Adrenal gland (tissue), 5 donors: ENCODE measurements at regions not wholly inside any gene's neighbourhood (a gene's known extent, or its start where the extent isn't known, plus 50 kb on each side); places are given as distances from the start of the nearest gene placed in this dataset.

Experiments
- CTCF ChIP-seq, 6 experiments: fragments of 450-650 bp in 4 of 6; fragments of 200-600 bp in 2 of 6; sonication (generic) in 1 of 6; IDR thresholded peaks; 1 replicate in 5 of 6; 2 replicates in 1 of 6; pipeline versions ENCODE4 v1.5.1 to v1.8.0; 2016 to 2021; ENCODE audit warnings: antibody characterized with exemption in 6 of 6, mild to moderate bottlenecking in 2 of 6, moderate library complexity in 1 of 6
- POLR2A ChIP-seq, 2 donors: fragments of 450-650 bp; IDR thresholded peaks; one replicate each; pipeline ENCODE4 v1.6.1; 2017; ENCODE audit warnings: antibody characterized with exemption in 2 of 2, mild to moderate bottlenecking in 2 of 2, moderate library complexity in 1 of 2
- donor health status: DM: no; HTN: no; CAD: no.

GRCh38 chr5:93145019-93145418 lies 436.0 kb downstream of the NR2F1-AS1 start:
- TF ChIP-seq CTCF (IDR thresholded peaks at IDR 0.05) = no peak
- no peak for TF ChIP-seq POLR2A (IDR thresholded peaks at IDR 0.05)
